Sciatic nerve (tissue), 2 donors: ENCODE measurements at regions not wholly inside any gene's neighbourhood (a gene's known extent, or its start where the extent isn't known, plus 50 kb on each side); places are given as distances from the start of the nearest gene placed in this dataset.
"Not testable (repeated sequence)": the region's sequence is repeated elsewhere in the genome, so short reads cannot be mapped to it uniquely, and the experiment has no call there.

ENCODE experiments used
- ATAC-seq: fragments of 200-7000 bp; cut with Tn5 transposase; one replicate; pipeline ENCODE4 v1.9.1; 2020; ENCODE audit warnings: mild to moderate bottlenecking, moderate library complexity
- DNase-seq: peaks from one replicate; pipeline ENCODE4 v3.0.0-alpha.2; 2020; ENCODE audit warnings: low spot score
- intact Hi-C: fragments of 100-400 bp; cut with DNase I; formaldehyde crosslinking; loops from one replicate; pipeline ENCODE4 v1.14.2; 2022
- donor health status: DM: no; HTN: no; CAD: no.
- donor health status: DM: no; HTN: no; CAD: no.

DNA sequence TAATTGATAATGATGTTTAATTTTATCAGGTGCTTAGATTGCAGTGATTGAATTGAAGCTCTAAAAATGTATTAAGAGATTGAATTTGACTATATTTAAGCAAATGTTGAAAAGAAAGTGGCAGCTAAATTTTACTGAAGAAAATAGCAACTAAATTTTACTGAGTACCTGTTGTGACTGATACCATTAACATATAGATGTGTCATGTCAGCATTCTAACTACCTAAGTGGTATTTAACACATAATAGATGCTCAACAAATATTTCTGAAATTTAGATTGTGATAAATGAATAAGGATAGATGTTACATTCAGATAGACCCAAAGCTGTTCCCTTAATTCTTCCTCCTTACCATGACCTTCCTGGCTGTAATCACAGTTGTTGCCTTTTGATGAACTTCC is 350.9 kb upstream of the VWC2 start:
- ATAC-seq, result no peak
- intact Hi-C loops, result no loop called here
- DNase-seq, result no peak

DNA sequence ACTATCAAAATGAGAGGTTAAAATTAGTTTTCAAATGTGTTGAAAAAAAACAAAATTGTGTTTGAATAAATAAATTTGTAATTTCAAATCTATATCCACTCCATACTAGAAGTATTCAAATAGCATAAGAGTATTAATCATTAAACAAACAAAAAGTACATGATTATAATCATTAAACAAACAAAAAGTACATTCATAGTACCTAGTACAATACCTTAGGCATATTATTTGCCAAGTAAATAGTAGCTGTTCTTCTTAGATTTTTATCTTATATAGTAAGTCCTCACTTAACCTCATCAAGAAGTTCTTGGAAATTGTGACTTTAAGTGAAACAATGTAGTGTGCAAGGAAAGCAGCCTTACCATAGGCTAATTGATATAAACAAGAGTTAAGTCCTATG is 349.3 kb upstream of the VWC2 start:
- ATAC-seq, result no peak
- no peak for DNase-seq
- intact Hi-C loops, result no loop called here

DNA sequence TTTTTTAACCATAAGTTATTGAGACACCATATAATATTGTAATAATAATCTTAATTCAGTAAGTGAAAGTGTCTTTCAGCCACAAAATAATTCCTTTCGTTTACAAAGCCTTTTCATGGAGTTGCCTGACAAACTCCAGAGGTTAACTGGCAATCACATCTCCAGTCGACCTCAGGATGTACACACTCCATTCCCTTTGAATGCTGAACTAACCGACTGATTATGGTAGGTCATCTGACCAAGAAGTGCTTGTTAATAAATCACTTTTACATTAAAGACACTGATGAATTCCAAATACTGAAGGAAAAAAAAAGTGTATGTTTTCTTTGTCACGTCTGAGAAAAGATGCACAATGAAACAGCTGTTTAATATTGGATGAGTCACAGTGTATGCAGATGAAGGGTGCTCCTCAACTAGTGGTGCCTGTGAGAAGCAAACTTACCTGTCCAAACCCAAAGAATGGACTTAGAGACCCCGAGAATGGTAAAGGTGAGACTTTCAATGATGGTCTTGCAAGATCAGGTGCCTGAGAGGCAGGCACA is 348.1 kb upstream of the VWC2 start:
- ATAC-seq, result no peak
- no peak for DNase-seq
- intact Hi-C loops, result no loop called here

DNA sequence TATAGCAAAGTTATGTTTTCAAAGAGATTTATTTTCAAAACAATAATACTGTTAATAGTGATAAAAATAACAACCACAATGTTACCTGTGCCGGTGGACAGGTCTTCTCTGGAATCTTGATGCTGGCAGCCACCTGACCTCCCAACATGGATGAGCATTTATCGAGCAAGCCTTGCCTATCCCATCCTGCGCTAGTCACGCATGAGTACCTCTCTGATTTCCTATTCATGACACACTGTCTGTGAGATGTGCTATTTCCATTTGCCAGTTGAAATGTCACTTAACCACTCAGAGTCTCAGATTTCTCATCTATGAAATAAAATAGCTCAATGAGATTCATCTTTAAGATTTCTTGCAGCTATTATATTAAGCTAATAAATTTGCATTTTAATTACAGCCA is 341.2 kb upstream of the VWC2 start:
- ATAC-seq (no peak), DNase-seq (no peak)
- intact Hi-C loops, result no loop called here

DNA sequence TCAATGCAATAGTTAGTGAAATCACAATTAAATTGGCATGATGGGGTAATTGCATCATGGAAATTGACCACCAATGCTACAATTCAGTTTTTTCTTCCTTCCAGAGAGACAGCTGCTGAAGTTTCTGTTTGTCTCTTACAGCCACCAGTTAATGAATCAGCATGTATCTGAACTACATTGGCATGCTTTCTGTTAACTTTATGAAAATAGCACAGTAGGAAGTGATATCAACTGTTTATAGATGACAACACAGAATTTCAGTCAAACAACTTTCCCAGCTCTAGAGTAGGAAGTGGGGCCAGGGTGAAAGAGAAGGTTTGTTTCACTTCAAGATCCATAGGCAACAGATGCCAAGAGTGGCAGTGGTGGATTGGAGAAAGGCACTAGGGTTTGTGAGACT is 339.6 kb upstream of the VWC2 start:
- ATAC-seq, result no peak
- DNase-seq, result no peak
- intact Hi-C loops, result no loop called here

DNA sequence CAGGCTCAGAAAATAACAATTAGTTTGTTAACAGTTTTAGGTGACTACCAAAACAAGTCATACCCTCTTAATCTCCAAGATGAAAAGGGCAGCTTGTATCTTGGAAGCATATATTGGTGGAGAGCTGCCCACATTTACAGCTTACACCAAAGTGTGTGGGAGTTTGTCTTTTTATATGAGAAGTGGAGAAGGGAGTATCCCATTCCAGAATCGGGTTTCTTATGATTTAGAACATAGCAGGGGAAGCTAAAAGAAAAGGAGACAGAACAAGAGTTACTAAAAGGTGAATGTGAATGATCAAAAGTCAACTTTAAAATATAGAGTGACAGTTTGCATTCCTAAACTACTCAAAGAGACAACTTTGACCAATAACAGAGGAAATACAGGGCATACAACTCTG is 338.6 kb upstream of the VWC2 start:
- no peak for DNase-seq
- intact Hi-C loops, result no loop called here
- ATAC-seq, result no peak

DNA sequence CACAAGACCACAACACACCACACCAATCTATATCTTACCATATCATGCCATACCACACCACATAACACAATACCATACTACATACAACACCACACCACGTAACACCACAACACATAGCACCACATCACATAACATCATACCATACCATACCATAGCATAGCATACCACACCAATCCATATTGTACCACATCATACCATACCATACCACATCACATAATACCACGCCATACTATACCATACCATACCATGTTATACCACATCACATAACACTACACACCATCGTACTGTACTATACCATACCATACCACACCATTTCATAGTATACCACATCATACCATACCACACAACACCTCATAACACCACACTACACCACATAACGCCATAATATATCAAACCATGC is 335.2 kb upstream of the VWC2 start:
- intact Hi-C loops, result no loop called here
- ATAC-seq (no peak), DNase-seq (no peak)

DNA sequence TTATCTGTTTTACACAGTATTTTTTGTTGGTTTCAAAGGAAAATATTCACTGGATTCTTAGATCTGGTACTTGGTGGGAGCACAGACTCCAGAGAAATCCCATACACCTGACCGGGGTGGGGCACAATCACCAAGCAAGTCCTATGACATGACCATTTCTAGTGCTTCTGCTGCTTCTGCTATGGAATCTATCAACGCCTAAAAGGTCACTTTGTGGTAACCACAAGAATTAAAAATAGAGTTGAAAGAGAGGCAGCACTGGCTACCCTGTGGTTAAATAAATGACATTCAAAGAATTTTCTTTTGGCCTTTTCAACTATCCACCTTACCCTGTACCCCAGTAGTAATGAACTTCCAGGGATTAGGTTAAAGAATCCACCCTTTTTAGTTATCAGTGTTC is 329.9 kb upstream of the VWC2 start:
- ATAC-seq, result no peak
- intact Hi-C loops, result no loop called here
- no peak for DNase-seq

DNA sequence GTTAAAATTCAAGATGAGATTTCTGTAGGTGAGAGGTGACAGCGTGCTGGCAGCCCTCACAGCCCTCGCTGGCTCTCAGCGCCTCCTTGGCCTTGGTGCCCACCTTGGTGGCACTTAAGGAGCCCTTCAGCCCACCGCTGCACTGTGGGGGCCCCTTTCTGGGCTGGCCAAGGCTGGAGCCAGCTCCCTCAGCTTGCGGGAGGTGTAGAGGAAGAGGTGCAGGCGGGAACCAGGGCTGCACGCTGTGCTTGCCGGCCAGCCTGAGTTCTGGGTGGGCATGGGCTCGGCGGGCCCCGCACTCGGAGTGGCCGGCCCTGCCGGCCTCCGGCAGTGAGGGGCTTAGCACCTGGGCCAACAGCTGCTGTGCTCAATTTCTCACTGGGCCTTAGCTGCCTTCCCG is 320.0 kb upstream of the VWC2 start:
- intact Hi-C loops, result no loop called here
- ATAC-seq, result no peak
- no peak for DNase-seq

DNA sequence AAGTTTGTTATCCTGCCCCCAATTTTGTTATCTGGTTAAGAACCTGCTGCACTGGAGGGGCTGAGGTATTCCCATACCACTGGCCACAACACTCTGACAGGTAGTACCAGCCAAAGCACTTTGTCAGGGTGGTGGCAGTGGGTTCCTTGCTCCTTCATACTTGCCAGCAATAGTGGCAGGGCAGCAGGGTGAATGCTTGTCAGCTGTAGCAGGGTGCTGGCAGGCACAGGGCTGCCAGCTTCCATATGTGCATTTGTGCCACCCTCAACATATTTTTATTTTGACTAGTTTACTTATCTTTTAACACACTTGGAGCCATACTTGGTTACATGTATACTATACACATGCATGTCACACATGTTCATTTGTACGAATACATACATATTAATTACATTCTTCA is 294.0 kb upstream of the VWC2 start:
- intact Hi-C loops, result no loop called here
- ATAC-seq, result no peak
- DNase-seq, result no peak

DNA sequence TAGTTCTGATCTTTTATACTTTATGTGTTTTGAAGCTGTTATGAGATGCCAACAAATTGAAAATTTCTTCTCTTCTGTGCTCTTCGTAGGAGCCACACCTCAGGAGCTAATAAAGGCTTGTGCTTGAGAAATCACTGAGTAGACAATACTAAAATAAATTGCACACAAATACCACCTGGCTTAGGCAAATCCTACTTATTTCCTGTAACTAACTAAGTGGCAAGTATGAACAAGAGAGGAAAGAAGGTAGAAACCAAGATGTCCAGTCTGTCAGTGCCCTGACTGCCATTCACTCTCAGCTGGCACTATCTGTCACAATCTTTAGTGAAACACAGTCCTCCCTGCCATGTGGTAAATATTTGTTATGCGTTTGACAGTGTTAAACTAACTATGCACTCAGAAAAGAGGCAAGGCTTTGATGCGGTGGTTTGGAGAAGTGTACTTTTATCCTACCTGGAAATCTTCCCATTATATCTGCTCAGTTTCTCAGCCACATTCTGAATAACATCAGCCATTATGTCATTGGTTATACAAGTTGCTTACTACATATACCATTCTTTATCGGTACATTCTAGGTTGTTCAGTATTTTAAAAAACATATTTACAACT is 293.4 kb upstream of the VWC2 start:
- no peak for DNase-seq
- no peak for ATAC-seq
- intact Hi-C loops, result no loop called here

DNA sequence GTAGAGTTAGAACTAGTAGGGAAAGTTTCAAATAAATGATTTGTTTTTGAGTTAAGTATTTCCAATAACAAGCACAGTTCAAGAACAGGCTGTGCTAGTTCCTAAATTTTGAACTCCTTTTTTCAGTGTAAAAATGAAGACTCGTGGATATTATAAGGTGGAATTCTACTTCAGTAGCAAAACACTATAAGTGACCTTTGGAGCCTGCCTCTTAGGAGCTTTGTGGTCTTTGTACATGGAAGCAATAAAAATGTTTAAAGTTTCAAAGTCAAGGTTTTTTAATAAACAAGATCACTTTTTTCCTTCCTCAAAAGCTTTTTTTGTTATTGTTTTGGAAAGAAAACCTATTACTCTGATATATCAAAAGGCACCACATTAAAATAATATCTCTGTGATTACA is 292.4 kb upstream of the VWC2 start:
- DNase-seq, result no peak
- intact Hi-C loops, result no loop called here
- ATAC-seq, result peak; percentile 30

DNA sequence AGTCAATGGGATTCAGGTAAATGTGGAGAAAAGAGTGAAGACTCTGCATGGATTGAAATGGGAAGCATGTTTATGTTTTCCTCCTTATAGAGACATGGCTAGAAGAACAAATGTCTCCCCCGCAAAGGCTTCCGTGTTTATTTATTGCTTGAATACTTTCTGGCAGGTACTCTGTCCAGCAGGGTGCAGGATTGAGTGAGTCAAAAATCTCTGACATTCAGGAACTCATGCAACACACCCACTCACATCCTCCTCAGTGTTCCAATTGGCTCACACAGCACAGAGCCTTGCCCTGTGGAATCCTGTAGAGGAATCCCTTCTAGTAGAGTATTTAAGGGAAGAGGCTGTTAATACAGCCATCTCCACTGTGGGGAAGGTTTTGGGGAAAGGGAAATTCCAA is 290.3 kb upstream of the VWC2 start:
- intact Hi-C loops, result no loop called here
- DNase-seq, result no peak
- ATAC-seq, result no peak

DNA sequence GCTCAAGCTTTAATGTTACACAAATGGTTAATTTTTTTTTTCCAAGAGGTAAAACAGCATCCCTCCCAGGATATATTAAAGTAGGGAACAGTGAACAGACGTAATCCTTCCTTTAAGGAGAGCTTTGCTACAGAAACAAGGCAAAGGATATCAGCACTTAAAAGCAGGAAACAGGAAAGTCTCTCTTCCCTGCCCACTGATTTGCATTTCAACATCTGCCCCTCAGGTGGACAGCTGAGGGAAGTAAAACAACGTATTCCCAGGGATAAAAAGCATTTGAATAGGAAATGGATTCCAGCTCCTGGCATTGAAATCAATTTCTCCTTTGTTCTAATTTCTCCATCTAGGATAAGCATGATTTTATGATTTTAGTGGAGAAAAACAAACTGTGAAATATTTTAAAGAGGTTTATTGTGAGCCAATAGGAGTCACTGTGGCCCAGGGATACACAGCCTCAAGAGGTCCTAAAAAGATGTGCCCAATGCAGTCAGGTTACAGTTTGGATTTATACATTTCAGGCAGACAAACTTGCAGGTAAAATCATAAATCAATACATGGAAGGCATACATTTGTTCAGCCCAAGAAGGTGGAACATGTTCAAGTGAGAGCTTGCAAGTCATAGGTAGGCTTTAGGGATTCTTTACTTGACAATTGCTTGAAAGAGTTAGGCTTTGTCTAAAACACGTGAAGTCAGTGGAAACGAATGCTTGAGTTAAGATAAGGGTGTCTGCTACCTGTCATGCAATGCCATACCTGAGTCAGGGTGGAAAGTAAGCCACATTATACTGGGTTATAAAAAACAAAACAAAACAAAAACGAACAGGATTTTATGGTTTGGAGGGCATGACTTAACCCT is 286.2 kb upstream of the VWC2 start:
- intact Hi-C loops, result no loop called here

DNA sequence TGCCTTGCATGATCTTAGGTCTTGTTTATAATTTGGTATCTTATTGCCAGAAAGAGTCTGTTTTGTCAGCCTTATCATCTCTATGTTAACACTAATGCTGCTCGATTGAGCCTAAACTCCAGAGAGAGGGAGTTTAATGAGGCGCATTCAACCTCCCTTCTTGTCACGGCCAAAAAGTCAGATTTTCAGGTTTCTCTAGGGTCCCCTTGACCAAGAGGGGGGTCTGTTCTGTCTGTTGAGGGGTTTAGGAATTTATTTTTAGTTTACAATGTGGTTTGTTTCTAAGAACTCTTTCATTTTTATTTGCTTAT is 285.7 kb upstream of the VWC2 start:
- intact Hi-C loops, result no loop called here
- no peak for ATAC-seq
- no peak for DNase-seq

More for the DNA sequence above, 286.2 kb upstream of the VWC2 start:
- ATAC-seq, result no peak
- no peak for DNase-seq

DNA sequence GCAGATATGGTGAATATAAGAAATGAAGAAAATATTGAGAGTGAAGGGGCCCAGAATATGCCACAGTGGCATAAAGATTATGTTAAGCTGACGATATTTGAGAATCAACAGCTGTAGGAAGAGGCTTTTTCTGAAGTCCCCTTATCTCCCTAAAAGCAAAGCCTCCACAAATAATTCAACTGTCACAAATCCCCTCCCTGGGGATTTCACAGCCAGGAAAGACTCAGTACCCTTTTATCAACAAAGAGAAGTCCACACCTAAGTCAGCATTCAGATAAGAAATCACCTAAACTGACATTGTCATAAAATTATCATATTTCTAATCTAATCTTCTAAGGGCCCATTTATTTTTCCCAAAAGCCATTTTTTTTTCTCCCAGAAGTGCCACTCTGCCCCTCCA is 284.9 kb upstream of the VWC2 start:
- no peak for ATAC-seq
- DNase-seq, result no peak
- intact Hi-C loops, result no loop called here

DNA sequence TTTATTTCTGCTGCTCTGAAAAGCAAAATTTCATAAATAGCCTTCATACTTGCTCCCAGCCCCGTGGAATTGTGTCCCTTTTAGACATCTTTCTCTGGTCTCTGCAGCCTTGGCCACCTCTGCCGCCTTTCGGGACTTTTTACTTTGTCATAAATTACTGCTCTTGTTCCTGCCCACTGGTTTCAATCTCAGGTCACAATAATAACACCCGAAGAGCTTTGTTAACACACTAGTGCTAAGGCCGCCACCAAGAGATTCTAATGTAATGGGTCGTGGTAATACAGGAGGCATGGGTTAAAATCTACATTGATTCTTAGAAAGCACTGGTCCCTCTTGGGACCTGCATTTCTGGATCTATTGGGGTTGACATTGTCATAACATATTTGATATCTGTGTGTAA is 276.0 kb upstream of the VWC2 start:
- no peak for DNase-seq
- intact Hi-C loops, result no loop called here
- no peak for ATAC-seq

DNA sequence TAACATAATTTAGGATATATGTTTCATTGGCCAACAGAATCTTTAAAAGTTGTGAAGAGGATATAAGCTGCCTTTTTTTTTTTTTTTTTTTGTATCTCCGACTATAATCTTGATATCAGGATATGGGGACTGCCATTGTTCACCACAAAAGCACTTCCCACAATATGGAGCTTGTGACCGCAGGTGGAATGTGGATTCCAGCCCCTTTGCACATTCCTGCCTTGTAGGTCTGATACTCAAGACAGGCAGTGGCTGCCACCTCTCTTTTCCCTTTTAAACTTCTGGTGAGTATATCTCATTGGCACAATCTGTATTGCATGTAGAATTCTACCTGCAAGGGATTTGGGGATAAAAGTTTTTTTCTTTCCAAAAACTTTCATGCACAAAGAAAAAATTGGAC is 272.7 kb upstream of the VWC2 start:
- DNase-seq, result no peak
- intact Hi-C loops, result no loop called here
- no peak for ATAC-seq

DNA sequence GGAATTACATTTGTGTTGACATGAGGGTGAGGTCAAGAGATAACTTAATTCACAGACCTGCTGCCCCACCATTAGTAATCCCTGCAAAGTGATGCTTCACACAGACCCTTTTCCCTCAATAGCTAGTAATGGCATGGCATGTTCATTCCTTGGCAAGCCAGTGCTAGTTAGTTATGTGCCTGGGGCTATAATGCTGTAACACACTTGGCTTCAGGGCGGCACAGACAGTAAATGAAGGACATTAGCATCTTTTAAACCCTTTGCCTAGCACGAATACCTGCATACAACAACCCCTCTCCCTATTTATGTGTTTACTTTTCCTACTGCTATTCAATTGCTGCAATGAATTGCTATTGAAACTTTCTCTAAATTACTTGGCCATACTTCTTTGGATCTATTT is 266.2 kb upstream of the VWC2 start:
- DNase-seq, intact Hi-C loops, ATAC-seq: not testable (repeated sequence)

DNA sequence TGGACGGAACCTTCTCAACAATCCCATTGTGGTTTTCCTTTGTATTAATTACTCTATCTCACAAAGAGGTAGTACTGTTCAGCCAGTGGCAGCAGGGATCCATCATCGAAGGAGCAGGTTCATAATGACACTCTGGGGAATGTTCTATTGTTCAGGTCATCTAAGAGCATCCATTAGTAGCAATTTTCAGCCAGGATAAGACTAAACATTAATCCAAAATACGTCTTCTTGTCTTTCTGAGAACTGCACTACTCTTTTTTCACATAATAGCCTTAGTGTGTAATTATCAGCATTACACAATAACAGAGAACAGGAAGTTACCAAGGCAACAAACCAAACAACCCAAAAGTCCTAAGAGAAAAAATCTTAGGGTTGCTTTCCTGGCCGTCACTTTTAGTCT is 259.5 kb upstream of the VWC2 start:
- intact Hi-C loops, result no loop called here
- peak; percentile 87 for ATAC-seq
- no peak for DNase-seq

DNA sequence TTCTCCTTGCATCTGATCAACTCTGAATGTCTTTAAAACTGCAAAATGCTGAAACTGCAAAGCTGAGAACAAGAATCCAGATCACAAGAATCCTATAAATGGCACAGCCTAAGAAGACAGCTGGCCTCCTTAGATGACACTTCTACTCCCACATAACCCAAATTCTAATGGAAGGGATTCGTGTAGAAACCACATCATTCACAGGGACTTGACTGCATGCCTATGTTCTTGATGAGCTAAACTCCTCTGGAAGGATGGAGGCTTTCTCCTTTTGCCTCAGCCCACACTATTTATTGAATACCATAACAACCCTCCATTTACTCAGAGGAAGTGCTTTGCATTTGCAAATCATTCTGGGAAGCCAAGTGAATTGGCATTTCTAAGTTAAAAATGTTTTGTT is 252.5 kb upstream of the VWC2 start:
- DNase-seq, result no peak
- intact Hi-C loops, result no loop called here
- ATAC-seq, result no peak
